ENCODE measurements at regions not wholly inside any gene's neighbourhood (a gene's known extent, or its start where the extent isn't known, plus 50 kb on each side); places are given as distances from the start of the nearest gene placed in this dataset.

- TF ChIP-seq PRMT5 (CRISPR knock-in tag; IDR thresholded peaks at IDR 0.05) (no peak), CAMTA2 (CRISPR knock-in tag; conservative IDR thresholded peaks at IDR 0.05) (no peak)
Observed at GRCh38 chr7:20561466-20561865, 54.0 kb upstream of the ABCB5 start (continued).

- DNase-seq (ENCODE audit: extremely low read depth in 1 of 4, low spot score in 3 of 4): no peak
- no peak for FAIRE-seq
- no TSS peak for BruUV-seq (replicated peaks)
- intact Hi-C loops (cut with micrococcal nuclease) (no loop called here), in situ Hi-C loops (cut with MboI) (no loop called here)
- POLR2A ChIA-PET: no interaction called here
- Histone ChIP-seq H4K20me1 (replicated peaks; ENCODE audit: control insufficient read depth, insufficient read depth, low read length) (no peaks in the 10 kb centered on the region), H3K27me3 (ENCODE audit: control insufficient read depth in 2 of 2, insufficient read depth in 2 of 2, low read length in 2 of 2) (no peaks in the 10 kb centered on the region; a peak in 2 of 5 replicates), H3K4me3 (no peak overlapping the region), H3K4me2 (ENCODE audit: insufficient read depth, low read length) (no peak overlapping the region), H3K27ac (ENCODE audit: extremely low read depth, low read depth, low read length) (no peak overlapping the region), H3K9ac (ENCODE audit: insufficient read depth in 1 of 2, low read depth in 2 of 2, low read length in 2 of 2) (no peak overlapping the region), H3K9me1 (ENCODE audit: control insufficient read depth, insufficient read depth, low read length) (no peaks in the 10 kb centered on the region), H3K79me2 (ENCODE audit: control insufficient read depth, insufficient read depth, low read length) (no peaks in the 10 kb centered on the region), H3K36me3 (ENCODE audit: control insufficient read depth, insufficient read depth, low read length) (no peaks in the 10 kb centered on the region), H3K9me3 (replicated peaks; ENCODE audit: control insufficient read depth, insufficient read depth, low read depth, low read length) (no peaks in the 10 kb centered on the region), H3K4me1 (replicated peaks in 1 of 2; ENCODE audit: control insufficient read depth in 2 of 2, insufficient read depth in 2 of 2, low read length in 2 of 2) (peaks cover 0 to 13% of the 10 kb centered on the region in 2 experiments; a peak in 2 of 5 replicates), H2AFZ (ENCODE audit: low read depth, low read length) (no peak overlapping the region)
- TF ChIP-seq TARDBP (IDR thresholded peaks at IDR 0.05) (no peak), TGIF2 (CRISPR knock-in tag; IDR thresholded peaks at IDR 0.05) (no peak), STAG1 (CRISPR knock-in tag; IDR thresholded peaks at IDR 0.05; ENCODE audit: borderline replicate concordance) (no peak), RERE (CRISPR knock-in tag; IDR thresholded peaks at IDR 0.05; ENCODE audit: borderline replicate concordance) (no peak), ZNF436 (CRISPR knock-in tag; IDR thresholded peaks at IDR 0.05) (no peak), ILK (tag; IDR thresholded peaks at IDR 0.05; ENCODE audit: borderline replicate concordance, low read depth) (no peak), E4F1 (CRISPR knock-in tag; IDR thresholded peaks at IDR 0.05; ENCODE audit: borderline replicate concordance) (no peak), PHF8 (IDR thresholded peaks at IDR 0.05; ENCODE audit: borderline replicate concordance, low read length) (no peak), RAD21 (CRISPR knock-in tag; conservative IDR thresholded peaks at IDR 0.05 in 1 of 2, IDR thresholded peaks at IDR 0.05 in 1 of 2) (no peak), ZNF232 (CRISPR knock-in tag; IDR thresholded peaks at IDR 0.05) (no peak), ZNF134 (CRISPR knock-in tag; conservative IDR thresholded peaks at IDR 0.05) (no peak), ZNF589 (CRISPR knock-in tag; IDR thresholded peaks at IDR 0.05; ENCODE audit: low read depth) (no peak), NR2F6 (CRISPR knock-in tag; IDR thresholded peaks at IDR 0.05) (no peak), HEY1 (CRISPR knock-in tag; IDR thresholded peaks at IDR 0.05; ENCODE audit: borderline replicate concordance) (no peak)
- CTCF ChIA-PET (ENCODE audit: low intra/inter-chr PET ratio): no interaction called here
- ATAC-seq: no peak
Observed at GRCh38 chr7:20561908-20562307, 53.6 kb upstream of the ABCB5 start.
